ENCODE measurements at regions not wholly inside any gene's neighbourhood (a gene's known extent, or its start where the extent isn't known, plus 50 kb on each side); places are given as distances from the start of the nearest gene placed in this dataset.

GRCh38 chr7:19537942-19538401 is 170.9 kb downstream of the POLR1F start:
- no peaks in the 10 kb centered on the region for H3K27me3 ChIP-seq (ENCODE audit: low read depth)
- no peak overlapping the region for H3K4me3 ChIP-seq
- peak overlapping the region; percentile 54 for H3K27ac ChIP-seq (replicated peaks)
- intact Hi-C loops (cut with micrococcal nuclease) = no loop called here
- H3K36me3 ChIP-seq = no peaks in the 10 kb centered on the region
- H3K4me1 ChIP-seq = no peaks in the 10 kb centered on the region
- H3K9me3 ChIP-seq (replicated peaks) = peaks cover 10% of the 10 kb centered on the region
- DNase-seq = no peak
- TF ChIP-seq CTCF (IDR thresholded peaks at IDR 0.05; ENCODE audit: borderline replicate concordance) = no peak

- H3K36me3 ChIP-seq = no peaks in the 10 kb centered on the region
- peaks cover 5% of the 10 kb centered on the region for H3K9me3 ChIP-seq (replicated peaks)
- intact Hi-C loops (cut with micrococcal nuclease) = no loop called here
- H3K4me3 ChIP-seq = no peak overlapping the region
- no peaks in the 10 kb centered on the region for H3K27me3 ChIP-seq (ENCODE audit: low read depth)
- no peak for DNase-seq
- no peak for TF ChIP-seq CTCF (IDR thresholded peaks at IDR 0.05; ENCODE audit: borderline replicate concordance)
- H3K4me1 ChIP-seq = no peaks in the 10 kb centered on the region
- no peak overlapping the region for H3K27ac ChIP-seq (replicated peaks)
These were observed 175.6 kb downstream of the POLR1F start for GRCh38 chr7:19533266-19533665.

DNA sequence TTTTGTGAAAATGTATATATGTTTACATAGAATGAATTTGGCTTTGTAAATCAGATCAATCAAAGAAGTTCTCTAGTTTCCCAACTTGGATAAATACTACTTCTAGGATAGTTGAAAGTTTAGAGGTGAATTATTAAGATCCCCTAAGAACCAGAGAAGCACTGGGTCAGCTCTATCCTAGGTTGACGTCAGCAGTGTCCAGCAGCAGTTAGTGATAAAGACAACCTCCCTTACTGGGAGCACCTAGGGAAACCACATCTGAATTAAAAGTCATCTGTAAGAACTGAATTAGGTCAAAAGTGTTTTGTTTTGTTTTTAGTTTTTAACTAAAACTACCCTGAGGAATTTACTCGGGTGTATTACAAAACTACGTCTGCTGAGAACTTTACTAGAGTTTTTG is 178.0 kb downstream of the POLR1F start:
- no peak overlapping the region for H3K4me3 ChIP-seq
- intact Hi-C loops (cut with micrococcal nuclease) = no loop called here
- no peak for TF ChIP-seq CTCF (IDR thresholded peaks at IDR 0.05; ENCODE audit: borderline replicate concordance)
- H3K27me3 ChIP-seq (ENCODE audit: low read depth) = no peaks in the 10 kb centered on the region
- H3K36me3 ChIP-seq = no peaks in the 10 kb centered on the region
- no peak for DNase-seq
- no peaks in the 10 kb centered on the region for H3K4me1 ChIP-seq
- peaks cover 5% of the 10 kb centered on the region for H3K9me3 ChIP-seq (replicated peaks)
- peak overlapping the region; percentile 58 for H3K27ac ChIP-seq (replicated peaks)

GRCh38 chr7:19530261-19530660 is 178.6 kb downstream of the POLR1F start:
- intact Hi-C loops (cut with micrococcal nuclease) = no loop called here
- peak overlapping the region; percentile 58 for H3K27ac ChIP-seq (replicated peaks)
- no peaks in the 10 kb centered on the region for H3K27me3 ChIP-seq (ENCODE audit: low read depth)
- no peaks in the 10 kb centered on the region for H3K36me3 ChIP-seq
- H3K4me1 ChIP-seq = no peaks in the 10 kb centered on the region
- no peak for DNase-seq
- H3K9me3 ChIP-seq (replicated peaks) = peaks cover 5% of the 10 kb centered on the region
- TF ChIP-seq CTCF (IDR thresholded peaks at IDR 0.05; ENCODE audit: borderline replicate concordance) = no peak
- H3K4me3 ChIP-seq = no peak overlapping the region

DNA sequence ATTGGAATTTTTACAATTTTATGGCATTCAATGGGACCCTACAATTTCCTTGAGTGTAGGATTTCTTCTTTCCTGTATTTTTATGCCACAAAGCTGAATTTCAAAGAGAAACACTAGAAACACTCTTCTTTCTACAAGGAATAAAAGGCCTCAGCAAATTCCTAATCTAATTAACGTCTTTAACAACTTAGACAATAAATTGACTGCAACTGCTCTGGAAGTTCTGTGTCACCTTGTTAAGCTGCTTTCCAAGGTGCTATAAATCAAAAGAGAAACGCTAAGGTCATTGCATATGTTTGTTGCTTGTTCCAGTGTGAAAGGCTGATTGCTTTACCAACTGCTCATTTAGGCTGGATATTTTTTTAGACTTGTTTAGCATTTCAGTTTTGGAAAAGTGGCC is 182.2 kb downstream of the POLR1F start:
- no peak for DNase-seq
- Histone ChIP-seq H3K27me3 (ENCODE audit: low read depth) (no peaks in the 10 kb centered on the region), H3K4me1 (no peaks in the 10 kb centered on the region), H3K36me3 (no peaks in the 10 kb centered on the region), H3K9me3 (replicated peaks) (peaks cover 4% of the 10 kb centered on the region), H3K4me3 (no peak overlapping the region), H3K27ac (replicated peaks) (no peak overlapping the region)
- intact Hi-C loops (cut with micrococcal nuclease) = no loop called here
- TF ChIP-seq CTCF (IDR thresholded peaks at IDR 0.05; ENCODE audit: borderline replicate concordance) = no peak

- no peak overlapping the region for H3K4me3 ChIP-seq
- intact Hi-C loops (cut with micrococcal nuclease) = no loop called here
- H3K27ac ChIP-seq (replicated peaks) = no peak overlapping the region
- DNase-seq = no peak
- no peaks in the 10 kb centered on the region for H3K27me3 ChIP-seq (ENCODE audit: low read depth)
- H3K9me3 ChIP-seq (replicated peaks) = peaks cover 4% of the 10 kb centered on the region
- TF ChIP-seq CTCF (IDR thresholded peaks at IDR 0.05; ENCODE audit: borderline replicate concordance) = no peak
- no peaks in the 10 kb centered on the region for H3K36me3 ChIP-seq
- H3K4me1 ChIP-seq = peaks cover 5% of the 10 kb centered on the region
These were observed 186.4 kb downstream of the POLR1F start for GRCh38 chr7:19522486-19522885.
